HT-29 (cell line): ENCODE measurements at regions not wholly inside any gene's neighbourhood (a gene's known extent, or its start where the extent isn't known, plus 50 kb on each side); places are given as distances from the start of the nearest gene placed in this dataset.
"Not testable (repeated sequence)": the region's sequence is repeated elsewhere in the genome, so short reads cannot be mapped to it uniquely, and the experiment has no call there.

ENCODE experiments used
- DNase-seq: peaks from one replicate; pipeline ENCODE4 v3.0.0-alpha.2; 2015; ENCODE audit warnings: low spot score

DNA sequence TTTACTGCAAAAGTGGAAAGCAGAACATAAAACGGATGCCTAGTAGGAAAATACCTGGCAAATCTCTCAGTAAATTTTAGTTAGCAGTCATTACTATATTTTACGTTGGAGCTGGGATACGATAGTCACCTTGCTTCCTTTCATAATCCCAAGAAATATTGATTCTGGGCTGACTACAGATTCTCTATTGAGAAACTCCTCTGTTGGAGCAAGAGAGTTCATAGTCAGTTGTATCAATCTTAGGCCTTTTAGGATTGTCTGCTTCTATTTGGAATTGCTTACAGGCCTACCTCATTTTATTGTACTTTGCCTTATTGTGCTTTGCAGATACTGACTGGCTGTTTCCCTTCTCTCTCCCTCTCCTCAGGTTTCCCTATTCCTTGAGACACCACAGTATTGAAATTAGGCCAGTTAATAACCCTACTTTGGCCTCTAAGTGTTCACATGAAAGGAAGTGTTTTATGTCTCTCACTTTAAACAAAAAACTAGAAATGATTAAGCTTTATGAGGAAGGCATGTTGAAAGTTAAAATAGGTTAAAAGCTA, 233.7 kb upstream of the TARS1 start:
- DNase-seq: no peak

- DNase-seq: no peak
These were observed 231.5 kb upstream of the TARS1 start for GRCh38 chr5:33209252-33209651.

- DNase-seq: not testable (repeated sequence)
These were observed 230.5 kb upstream of the TARS1 start for GRCh38 chr5:33210221-33210620.

GRCh38 chr5:33210978-33211377, 229.8 kb upstream of the TARS1 start:
- no peak for DNase-seq

GRCh38 chr5:33212439-33212838, 228.3 kb upstream of the TARS1 start:
- no peak for DNase-seq

- DNase-seq: no peak
These were observed 227.9 kb upstream of the TARS1 start for GRCh38 chr5:33212900-33213299.

- DNase-seq: no peak
These were observed 217.0 kb upstream of the TARS1 start for GRCh38 chr5:33223563-33224284.

DNA sequence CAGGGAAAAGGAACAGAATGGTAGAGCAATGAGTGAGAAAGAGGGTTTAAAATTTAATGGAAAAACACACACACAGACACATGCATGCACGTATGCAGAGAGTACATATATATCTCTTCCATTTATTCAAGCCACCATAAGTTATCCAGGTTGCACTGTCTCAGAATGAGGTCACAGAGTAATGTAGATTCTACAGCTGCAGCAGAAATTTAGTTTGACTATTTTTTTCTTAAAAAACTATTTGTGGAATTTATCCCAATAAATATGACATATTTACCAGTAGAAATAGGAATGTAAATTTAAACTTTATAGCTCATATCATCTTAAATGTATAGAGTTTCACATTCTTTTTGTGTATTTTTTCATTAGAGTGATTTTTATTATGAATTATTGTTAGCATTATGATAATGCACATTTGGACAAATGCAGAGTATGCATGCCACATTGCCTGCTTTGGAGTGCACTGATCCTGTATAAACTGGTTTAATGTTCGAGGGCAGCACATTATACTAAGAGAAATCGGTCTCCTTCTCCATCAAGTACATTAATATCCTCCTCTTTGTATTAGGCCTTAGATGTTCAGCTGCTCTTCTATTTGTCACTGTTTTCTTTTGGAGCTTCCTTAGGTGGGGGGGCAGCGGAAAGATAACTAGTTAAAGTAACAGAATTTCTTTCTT, 216.3 kb upstream of the TARS1 start:
- DNase-seq: no peak

DNA sequence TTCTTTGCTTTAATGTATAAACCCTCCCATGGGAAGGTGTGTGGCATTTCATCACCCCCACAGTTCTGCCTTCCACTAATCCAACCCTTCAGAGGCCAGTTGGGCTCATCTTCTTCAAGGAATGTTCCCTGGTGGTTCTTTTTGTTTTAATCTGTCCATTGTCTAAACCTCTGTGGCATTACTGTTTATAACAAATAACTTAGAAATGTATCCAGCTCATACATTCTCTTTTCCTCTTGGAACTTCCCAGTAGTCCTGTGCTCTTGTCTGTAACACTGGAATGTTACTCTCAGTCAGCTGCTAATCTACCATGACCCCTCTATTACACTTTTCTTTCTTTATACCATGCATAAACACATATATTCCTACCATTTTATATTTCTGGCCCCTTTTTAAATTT, 213.5 kb upstream of the TARS1 start:
- no peak for DNase-seq

DNA sequence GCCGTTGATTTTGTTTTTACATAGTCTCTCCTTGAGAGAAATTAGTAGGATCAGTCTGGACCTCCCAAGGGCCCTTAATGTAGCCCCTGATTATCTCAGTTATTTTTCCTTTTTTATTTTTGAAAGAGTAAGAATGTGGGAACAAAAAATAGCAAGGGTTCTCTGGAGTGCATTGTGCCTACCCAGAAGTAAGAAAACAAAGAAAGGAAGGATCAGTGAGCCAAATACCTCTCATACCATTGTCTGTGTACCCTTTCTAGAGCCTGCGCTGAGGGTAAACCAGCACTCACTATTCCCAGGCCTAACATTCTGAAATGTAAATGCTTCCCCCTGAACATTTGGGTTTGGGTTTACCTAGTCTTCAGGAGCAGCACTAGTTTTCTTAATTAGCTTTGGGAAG, 213.0 kb upstream of the TARS1 start:
- DNase-seq: no peak

DNA sequence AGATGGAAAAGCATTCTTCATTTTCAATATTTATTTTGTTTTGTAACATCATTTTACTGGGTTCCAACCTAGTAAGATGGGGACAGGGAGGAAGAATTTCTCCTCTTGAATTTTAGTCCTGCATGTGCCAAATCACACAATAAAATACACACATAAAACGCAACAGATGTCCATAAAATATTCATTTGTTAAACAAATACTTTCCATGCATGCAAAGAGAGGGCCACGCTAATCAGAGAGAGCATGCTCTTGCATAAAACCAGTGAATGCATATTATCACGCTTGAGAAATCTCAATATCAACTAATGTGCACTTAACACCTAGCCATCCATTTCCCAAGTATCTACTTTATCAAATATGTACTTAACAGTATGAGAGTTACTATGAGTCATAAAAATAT, 212.6 kb upstream of the TARS1 start:
- no peak for DNase-seq

GRCh38 chr5:33229216-33229615, 211.5 kb upstream of the TARS1 start:
- no peak for DNase-seq

- no peak for DNase-seq
These were observed 210.2 kb upstream of the TARS1 start for GRCh38 chr5:33230467-33231078.

GRCh38 chr5:33231214-33231710, 209.5 kb upstream of the TARS1 start:
- no peak for DNase-seq

DNA sequence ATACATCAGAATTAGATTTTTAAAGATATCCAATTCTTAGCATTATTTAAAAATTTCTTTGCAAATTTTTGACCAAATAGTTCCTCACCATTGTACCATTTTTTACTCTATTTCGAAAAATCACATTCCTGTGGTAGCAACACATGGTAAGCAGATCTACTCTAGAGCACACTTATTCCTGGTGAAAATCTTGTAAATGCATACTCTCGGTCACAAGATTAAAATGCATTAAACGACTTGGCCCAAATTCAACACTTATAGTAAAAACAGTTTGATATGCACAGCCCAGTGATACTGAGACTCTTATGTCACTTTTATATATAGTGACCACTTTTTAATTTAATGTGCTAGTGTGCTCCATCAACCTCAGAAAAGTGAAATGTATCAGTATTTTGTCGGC, 208.8 kb upstream of the TARS1 start:
- DNase-seq: no peak

GRCh38 chr5:33232731-33233505, 207.8 kb upstream of the TARS1 start:
- no peak for DNase-seq

DNA sequence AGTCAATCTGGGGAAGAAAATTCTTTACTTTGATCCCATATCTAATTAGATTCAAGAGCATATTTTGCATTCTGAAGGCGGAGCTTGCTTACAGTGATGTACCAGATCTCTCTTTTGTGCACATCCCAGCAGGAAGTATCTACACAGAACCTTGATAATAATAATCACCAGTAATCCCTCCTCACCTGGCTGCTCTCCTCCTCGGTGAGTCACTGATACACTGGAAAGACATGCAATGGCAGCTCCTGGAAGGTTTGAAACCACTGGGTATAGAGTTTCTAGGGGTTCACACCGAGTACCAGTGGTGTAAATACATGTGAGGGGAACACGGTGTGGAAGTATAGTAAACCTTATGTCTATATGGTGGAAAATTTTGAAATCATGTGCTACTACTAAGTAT, 205.5 kb upstream of the TARS1 start:
- no peak for DNase-seq

- DNase-seq: no peak
These were observed 204.9 kb upstream of the TARS1 start for GRCh38 chr5:33235824-33236223.

- DNase-seq: no peak
These were observed 203.3 kb upstream of the TARS1 start for GRCh38 chr5:33237471-33237870.

DNA sequence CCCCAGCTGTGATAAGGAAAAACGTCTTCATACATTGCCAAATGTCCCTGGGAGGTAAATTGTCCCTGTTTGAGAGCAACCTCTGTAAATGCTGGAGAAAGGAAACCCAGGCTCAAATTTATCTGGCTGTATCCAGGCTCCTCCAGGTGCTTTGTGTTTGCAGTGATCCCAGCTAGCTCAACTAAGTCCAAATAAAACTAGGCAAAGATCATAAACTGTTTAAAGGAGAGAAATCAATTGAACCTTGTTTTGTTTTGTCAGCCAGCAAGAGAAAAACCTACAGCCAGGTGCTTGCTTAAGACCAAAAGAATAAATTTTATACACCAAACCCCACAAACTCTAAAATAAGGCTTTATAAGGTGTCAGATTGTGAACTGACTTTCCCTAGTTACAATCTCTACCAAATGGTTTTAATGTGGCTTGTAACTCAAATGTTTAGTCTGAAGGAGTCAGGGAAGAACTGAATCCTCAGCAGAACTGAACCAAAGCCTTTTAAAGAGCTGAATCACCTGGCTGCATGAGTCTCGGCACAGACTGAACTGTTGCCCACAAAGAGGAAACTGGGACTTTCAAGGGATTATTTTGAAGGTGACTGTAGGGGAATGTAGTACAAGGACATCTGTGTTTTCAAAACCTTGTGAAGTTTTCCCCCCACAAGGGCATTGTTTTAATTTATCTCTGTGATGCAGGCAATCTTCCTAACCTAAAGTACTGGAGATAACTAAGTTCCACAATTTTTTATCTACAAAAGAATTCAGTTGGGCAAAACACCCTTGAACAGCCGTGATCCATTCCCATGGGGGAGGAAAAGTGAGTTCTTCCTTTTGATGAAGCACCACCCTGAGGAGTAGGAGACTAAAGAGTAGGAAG, 201.7 kb upstream of the TARS1 start:
- no peak for DNase-seq

- no peak for DNase-seq
These were observed 200.2 kb upstream of the TARS1 start for GRCh38 chr5:33240558-33240957.
